ENCODE measurements at regions not wholly inside any gene's neighbourhood (a gene's known extent, or its start where the extent isn't known, plus 50 kb on each side); places are given as distances from the start of the nearest gene placed in this dataset.

GRCh38 chr10:125289461-125289860 lies 129.1 kb upstream of the CTBP2 start:
- no peak overlapping the region for H3K9ac ChIP-seq (ENCODE audit: insufficient read length)
- H3K9me3 ChIP-seq (ENCODE audit: low read depth, low read length): no peaks in the 10 kb centered on the region
- H3K4me3 ChIP-seq: no peak overlapping the region
- DNase-seq (ENCODE audit: low read depth, low spot score): no peak
- TF ChIP-seq EZH2 (IDR thresholded peaks at IDR 0.05) (no peak), FOXP2 (optimal IDR thresholded peaks at IDR 0.05; ENCODE audit: control extremely low read depth, extremely low read length, insufficient read depth) (no peak), POLR2AphosphoS5 (IDR thresholded peaks at IDR 0.05; ENCODE audit: borderline replicate concordance, low read depth, low read length) (no peak)
- no peak overlapping the region for H3K27ac ChIP-seq
- no peaks in the 10 kb centered on the region for H3K36me3 ChIP-seq (ENCODE audit: insufficient read depth, low read length)

GRCh38 chr10:125284875-125285597 lies 124.7 kb upstream of the CTBP2 start:
- H3K36me3 ChIP-seq (ENCODE audit: insufficient read depth, low read length): no peaks in the 10 kb centered on the region
- no peak for DNase-seq (ENCODE audit: low read depth, low spot score)
- no peak overlapping the region for H3K9ac ChIP-seq (ENCODE audit: insufficient read length)
- TF ChIP-seq FOXP2 (optimal IDR thresholded peaks at IDR 0.05; ENCODE audit: control extremely low read depth, extremely low read length, insufficient read depth) (no peak), POLR2AphosphoS5 (IDR thresholded peaks at IDR 0.05; ENCODE audit: borderline replicate concordance, low read depth, low read length) (no peak), EZH2 (IDR thresholded peaks at IDR 0.05) (no peak)
- H3K9me3 ChIP-seq (ENCODE audit: low read depth, low read length): no peaks in the 10 kb centered on the region
- H3K27ac ChIP-seq: no peak overlapping the region
- no peak overlapping the region for H3K4me3 ChIP-seq

- no peaks in the 10 kb centered on the region for H3K9me3 ChIP-seq (ENCODE audit: low read depth, low read length)
- H3K27ac ChIP-seq: no peak overlapping the region
- H3K4me3 ChIP-seq: no peak overlapping the region
- H3K36me3 ChIP-seq (ENCODE audit: insufficient read depth, low read length): no peaks in the 10 kb centered on the region
- DNase-seq (ENCODE audit: low read depth, low spot score): no peak
- no peak for TF ChIP-seq EZH2 (IDR thresholded peaks at IDR 0.05)
- TF ChIP-seq FOXP2 (optimal IDR thresholded peaks at IDR 0.05; ENCODE audit: control extremely low read depth, extremely low read length, insufficient read depth): no peak
- no peak for TF ChIP-seq POLR2AphosphoS5 (IDR thresholded peaks at IDR 0.05; ENCODE audit: borderline replicate concordance, low read depth, low read length)
- no peak overlapping the region for H3K9ac ChIP-seq (ENCODE audit: insufficient read length)
These were observed 123.7 kb upstream of the CTBP2 start for GRCh38 chr10:125283836-125284614.

GRCh38 chr10:125283191-125283835 lies 123.0 kb upstream of the CTBP2 start:
- TF ChIP-seq FOXP2 (optimal IDR thresholded peaks at IDR 0.05; ENCODE audit: control extremely low read depth, extremely low read length, insufficient read depth): no peak
- no peak for TF ChIP-seq POLR2AphosphoS5 (IDR thresholded peaks at IDR 0.05; ENCODE audit: borderline replicate concordance, low read depth, low read length)
- no peak for TF ChIP-seq EZH2 (IDR thresholded peaks at IDR 0.05)
- no peak overlapping the region for H3K9ac ChIP-seq (ENCODE audit: insufficient read length)
- H3K9me3 ChIP-seq (ENCODE audit: low read depth, low read length): no peaks in the 10 kb centered on the region
- DNase-seq (ENCODE audit: low read depth, low spot score): no peak
- no peak overlapping the region for H3K27ac ChIP-seq
- no peak overlapping the region for H3K4me3 ChIP-seq
- no peaks in the 10 kb centered on the region for H3K36me3 ChIP-seq (ENCODE audit: insufficient read depth, low read length)

GRCh38 chr10:125281091-125281490 lies 120.7 kb upstream of the CTBP2 start:
- Histone ChIP-seq H3K27ac (no peak overlapping the region), H3K9ac (ENCODE audit: insufficient read length) (no peak overlapping the region), H3K4me3 (no peak overlapping the region), H3K9me3 (ENCODE audit: low read depth, low read length) (no peaks in the 10 kb centered on the region), H3K36me3 (ENCODE audit: insufficient read depth, low read length) (no peaks in the 10 kb centered on the region)
- TF ChIP-seq FOXP2 (optimal IDR thresholded peaks at IDR 0.05; ENCODE audit: control extremely low read depth, extremely low read length, insufficient read depth) (no peak), EZH2 (IDR thresholded peaks at IDR 0.05) (no peak), POLR2AphosphoS5 (IDR thresholded peaks at IDR 0.05; ENCODE audit: borderline replicate concordance, low read depth, low read length) (no peak)
- no peak for DNase-seq (ENCODE audit: low read depth, low spot score)

GRCh38 chr10:125276133-125276532 lies 115.8 kb upstream of the CTBP2 start:
- no peak for DNase-seq (ENCODE audit: low read depth, low spot score)
- no peak overlapping the region for H3K4me3 ChIP-seq

GRCh38 chr10:125274961-125275360 lies 114.6 kb upstream of the CTBP2 start:
- no peak overlapping the region for H3K27ac ChIP-seq
- no peak for TF ChIP-seq FOXP2 (optimal IDR thresholded peaks at IDR 0.05; ENCODE audit: control extremely low read depth, extremely low read length, insufficient read depth)
- no peak for TF ChIP-seq POLR2AphosphoS5 (IDR thresholded peaks at IDR 0.05; ENCODE audit: borderline replicate concordance, low read depth, low read length)
- TF ChIP-seq EZH2 (IDR thresholded peaks at IDR 0.05): no peak
- DNase-seq (ENCODE audit: low read depth, low spot score): no peak
- no peaks in the 10 kb centered on the region for H3K9me3 ChIP-seq (ENCODE audit: low read depth, low read length)
- no peak overlapping the region for H3K4me3 ChIP-seq
- H3K36me3 ChIP-seq (ENCODE audit: insufficient read depth, low read length): no peaks in the 10 kb centered on the region
- no peak overlapping the region for H3K9ac ChIP-seq (ENCODE audit: insufficient read length)

More at GRCh38 chr10:125276133-125276532, 115.8 kb upstream of the CTBP2 start:
- Histone ChIP-seq H3K27ac (no peak overlapping the region), H3K9ac (ENCODE audit: insufficient read length) (no peak overlapping the region), H3K9me3 (ENCODE audit: low read depth, low read length) (no peaks in the 10 kb centered on the region), H3K36me3 (ENCODE audit: insufficient read depth, low read length) (no peaks in the 10 kb centered on the region)
- TF ChIP-seq EZH2 (IDR thresholded peaks at IDR 0.05) (no peak), POLR2AphosphoS5 (IDR thresholded peaks at IDR 0.05; ENCODE audit: borderline replicate concordance, low read depth, low read length) (no peak), FOXP2 (optimal IDR thresholded peaks at IDR 0.05; ENCODE audit: control extremely low read depth, extremely low read length, insufficient read depth) (no peak)

- Histone ChIP-seq H3K27ac (no peak overlapping the region), H3K9ac (ENCODE audit: insufficient read length) (no peak overlapping the region), H3K4me3 (no peak overlapping the region), H3K9me3 (ENCODE audit: low read depth, low read length) (no peaks in the 10 kb centered on the region), H3K36me3 (ENCODE audit: insufficient read depth, low read length) (no peaks in the 10 kb centered on the region)
- no peak for DNase-seq (ENCODE audit: low read depth, low spot score)
- no peak for TF ChIP-seq FOXP2 (optimal IDR thresholded peaks at IDR 0.05; ENCODE audit: control extremely low read depth, extremely low read length, insufficient read depth)
- TF ChIP-seq EZH2 (IDR thresholded peaks at IDR 0.05): no peak
- TF ChIP-seq POLR2AphosphoS5 (IDR thresholded peaks at IDR 0.05; ENCODE audit: borderline replicate concordance, low read depth, low read length): no peak
These were observed 112.7 kb upstream of the CTBP2 start for GRCh38 chr10:125273023-125273422.

Data from SK-N-MC (cell line).